ENCODE measurements at regions not wholly inside any gene's neighbourhood (a gene's known extent, or its start where the extent isn't known, plus 50 kb on each side); places are given as distances from the start of the nearest gene placed in this dataset.

- TF ChIP-seq POLR2A (IDR thresholded peaks at IDR 0.05; ENCODE audit: low read depth) (no peak), EP300 (IDR thresholded peaks at IDR 0.05) (no peak)
Measured at GRCh38 chr13:33676045-33676989, 141.6 kb upstream of the RFC3 start.

All from esophagus muscularis mucosa (tissue), 2 donors.